Activated B cell treated with CpG ODN at 0.5 μM for 24 hours (primary cell): ENCODE measurements at regions not wholly inside any gene's neighbourhood (a gene's known extent, or its start where the extent isn't known, plus 50 kb on each side); places are given as distances from the start of the nearest gene placed in this dataset.

ENCODE experiments used
- ATAC-seq: fragments of 200-7000 bp; cut with Tn5 transposase; one replicate; pipeline ENCODE4 v1.10.0; 2021; ENCODE audit warnings: low read depth, mild to moderate bottlenecking, moderate library complexity
- CTCF ChIA-PET: fragments of 350-600 bp; sonication (Branson Sonifier 250); formaldehyde crosslinking; loops from one replicate; lab custom pipeline; 2021; ENCODE audit warnings: antibody characterized with exemption; lab: Charles Lee
- POLR2A ChIA-PET: fragments of 350-600 bp; sonication (Branson Sonifier 250); formaldehyde crosslinking; loops from one replicate; lab custom pipeline; 2021; ENCODE audit warnings: antibody characterized with exemption; lab: Charles Lee
- DNase-seq: peaks from one replicate; pipeline ENCODE4 v3.0.0; 2022
- H3K27ac Mint-ChIP-seq: one replicate; pipeline ENCODE4 v1.8.0; 2020; ENCODE audit warnings: mixed read lengths
- H3K27me3 Mint-ChIP-seq: one replicate; pipeline ENCODE4 v1.8.0; 2021; ENCODE audit warnings: mixed read lengths
- H3K36me3 Mint-ChIP-seq: one replicate; pipeline ENCODE4 v1.8.0; 2021; ENCODE audit warnings: low read depth, mixed read lengths
- H3K4me1 Mint-ChIP-seq: one replicate; pipeline ENCODE4 v1.8.0; 2021; ENCODE audit warnings: mixed read lengths
- H3K4me3 Mint-ChIP-seq: one replicate; pipeline ENCODE4 v1.8.0; 2020; ENCODE audit warnings: mild to moderate bottlenecking, mixed read lengths
- H3K9me3 Mint-ChIP-seq: one replicate; pipeline ENCODE4 v1.8.0; 2020; ENCODE audit warnings: mixed read lengths
- CTCF ChIP-seq: fragments of 200-600 bp; IDR thresholded peaks from one replicate; pipeline ENCODE4 v1.8.0; 2022; ENCODE audit warnings: antibody characterized with exemption, mild to moderate bottlenecking
- intact Hi-C: fragments of 100-400 bp; cut with micrococcal nuclease; formaldehyde crosslinking; loops from one replicate; pipeline ENCODE4 v1.15.1; 2024

DNA sequence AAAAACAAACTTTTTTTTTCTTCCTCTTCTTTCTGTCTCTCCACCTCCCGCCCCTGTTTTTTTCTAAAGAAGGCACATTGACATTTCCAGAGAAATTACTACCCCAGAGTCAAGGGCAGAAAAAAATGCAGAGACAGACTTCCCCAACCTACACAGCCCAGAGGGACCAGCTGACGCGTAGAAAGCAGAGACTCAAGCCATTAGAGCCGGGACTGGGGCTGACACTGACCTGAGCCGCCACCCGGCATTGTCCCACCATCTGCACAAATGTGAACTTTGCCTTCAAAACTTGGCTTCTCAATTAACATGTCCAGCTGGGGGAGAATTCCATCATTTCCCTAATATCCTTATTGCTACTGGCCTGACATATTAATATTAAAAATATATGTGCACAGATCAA is 385.6 kb downstream of the NR2F2 start:
- Mint-ChIP-seq H3K36me3 (no peaks in the 10 kb centered on the region), H3K27ac (no peak overlapping the region), H3K4me3 (no peak overlapping the region), H3K9me3 (peaks cover 2% of the 10 kb centered on the region), H3K4me1 (no peaks in the 10 kb centered on the region), H3K27me3 (no peaks in the 10 kb centered on the region)
- ChIA-PET POLR2A (no interaction called here), CTCF (no interaction called here)
- TF ChIP-seq CTCF = no peak
- ATAC-seq = no peak
- intact Hi-C loops = no loop called here
- DNase-seq = no peak

DNA sequence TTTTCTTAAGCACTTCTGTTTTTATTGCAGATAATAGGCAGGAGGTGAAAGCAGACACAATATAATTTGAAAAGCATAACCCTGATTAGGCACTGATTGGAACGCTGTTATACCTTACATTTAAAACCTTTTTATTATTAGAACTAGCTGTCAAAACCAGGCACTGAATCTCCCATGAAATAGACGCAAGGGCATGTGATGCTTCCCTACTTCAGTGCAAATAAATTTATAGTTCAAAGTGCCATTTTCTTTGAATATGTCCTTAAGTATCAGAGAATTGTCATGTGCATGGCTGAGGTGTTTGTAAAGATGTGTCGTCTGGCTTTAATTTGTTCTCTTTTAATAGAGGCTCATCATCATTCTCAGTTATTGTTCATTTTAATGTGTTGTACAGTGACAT is 386.0 kb downstream of the NR2F2 start:
- no peak overlapping the region for H3K4me3 Mint-ChIP-seq
- ChIA-PET CTCF (no interaction called here), POLR2A (no interaction called here)
- peaks cover 2% of the 10 kb centered on the region for H3K9me3 Mint-ChIP-seq
- no peak for ATAC-seq
- no peaks in the 10 kb centered on the region for H3K4me1 Mint-ChIP-seq
- no peaks in the 10 kb centered on the region for H3K27me3 Mint-ChIP-seq
- DNase-seq = no peak
- TF ChIP-seq CTCF = no peak
- H3K27ac Mint-ChIP-seq = no peak overlapping the region
- no peaks in the 10 kb centered on the region for H3K36me3 Mint-ChIP-seq
- intact Hi-C loops = no loop called here

DNA sequence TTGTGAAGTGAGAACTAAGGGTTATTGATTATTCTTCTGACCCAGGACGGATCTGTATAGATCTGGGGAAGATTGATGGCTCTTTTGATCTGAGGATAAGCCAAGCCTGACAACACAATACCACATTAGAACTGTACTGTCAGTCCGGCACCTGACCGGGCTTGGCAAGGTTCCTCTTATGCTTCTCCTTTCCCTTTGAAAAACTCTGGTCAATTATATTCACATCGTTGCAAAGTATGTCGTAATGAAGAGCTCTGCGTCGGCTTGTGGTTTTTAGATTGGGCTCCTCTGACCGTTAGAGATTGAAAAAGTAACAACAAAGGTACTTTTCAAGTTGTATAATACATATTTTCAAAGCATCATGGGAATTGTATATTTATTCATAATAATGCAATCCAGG is 389.8 kb downstream of the NR2F2 start:
- Mint-ChIP-seq H3K27me3 (no peaks in the 10 kb centered on the region), H3K27ac (no peak overlapping the region), H3K36me3 (no peaks in the 10 kb centered on the region), H3K9me3 (no peaks in the 10 kb centered on the region), H3K4me1 (no peaks in the 10 kb centered on the region), H3K4me3 (no peak overlapping the region)
- DNase-seq (no peak), ATAC-seq (no peak)
- no peak for TF ChIP-seq CTCF
- intact Hi-C loops = no loop called here
- CTCF ChIA-PET = no interaction called here
- POLR2A ChIA-PET = no interaction called here

DNA sequence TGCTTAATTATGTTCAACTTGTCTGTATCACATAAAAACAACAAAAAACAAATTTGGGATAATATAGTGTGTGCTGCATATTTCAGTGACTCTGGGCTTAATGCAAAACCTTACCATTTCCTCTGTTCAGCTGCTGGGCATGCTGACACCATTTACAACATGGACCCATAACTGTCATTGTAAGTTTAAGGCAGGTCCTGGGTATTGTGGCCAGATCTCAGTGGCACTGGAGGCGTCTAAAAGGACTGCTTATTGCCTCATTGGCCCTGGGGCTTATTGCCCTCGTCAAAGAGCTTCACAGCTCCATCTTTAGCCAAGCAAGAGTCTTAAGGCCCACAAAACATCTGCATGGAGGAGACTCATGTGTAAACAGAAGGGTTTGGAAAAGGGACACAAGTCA is 390.2 kb downstream of the NR2F2 start:
- no peak for DNase-seq
- intact Hi-C loops = no loop called here
- H3K36me3 Mint-ChIP-seq = no peaks in the 10 kb centered on the region
- H3K27ac Mint-ChIP-seq = no peak overlapping the region
- ChIA-PET CTCF (no interaction called here), POLR2A (no interaction called here)
- no peaks in the 10 kb centered on the region for H3K27me3 Mint-ChIP-seq
- H3K4me1 Mint-ChIP-seq = no peaks in the 10 kb centered on the region
- H3K4me3 Mint-ChIP-seq = no peak overlapping the region
- no peak for ATAC-seq
- no peaks in the 10 kb centered on the region for H3K9me3 Mint-ChIP-seq
- TF ChIP-seq CTCF = no peak

GRCh38 chr15:96728591-96728990 is 398.1 kb downstream of the NR2F2 start:
- TF ChIP-seq CTCF = no peak
- ChIA-PET POLR2A (no interaction called here), CTCF (no interaction called here)
- Mint-ChIP-seq H3K27ac (no peak overlapping the region), H3K9me3 (peaks cover 7% of the 10 kb centered on the region), H3K4me1 (no peaks in the 10 kb centered on the region), H3K36me3 (no peaks in the 10 kb centered on the region), H3K4me3 (no peak overlapping the region), H3K27me3 (no peaks in the 10 kb centered on the region)
- ATAC-seq (no peak), DNase-seq (no peak)
- intact Hi-C loops = no loop called here
